Coronary artery (tissue), 2 donors: ENCODE measurements at regions not wholly inside any gene's neighbourhood (a gene's known extent, or its start where the extent isn't known, plus 50 kb on each side); places are given as distances from the start of the nearest gene placed in this dataset.

Experiments
- DNase-seq: peaks from one replicate; pipeline ENCODE4 v3.0.0-alpha.2; 2017; ENCODE audit warnings: low spot score
- H3K27ac ChIP-seq, 2 donors: fragments of 200-600 bp; sonication (generic); one replicate each; pipeline ENCODE4 v1.5.1; 2016 to 2019
- H3K4me3 ChIP-seq: fragments of 200-600 bp; sonication (generic); 2 replicates; pipeline ENCODE4 v1.5.1; 2016; ENCODE audit warnings: mild to moderate bottlenecking, moderate library complexity
- TF ChIP-seq, protein P1 (sequence below): fragments of 200-600 bp; sonication (generic); IDR thresholded peaks from one replicate; pipeline ENCODE4 v1.5.1; 2019; ENCODE audit warnings: antibody characterized with exemption

- DNase-seq: no peak
- TF ChIP-seq, protein P1, sequence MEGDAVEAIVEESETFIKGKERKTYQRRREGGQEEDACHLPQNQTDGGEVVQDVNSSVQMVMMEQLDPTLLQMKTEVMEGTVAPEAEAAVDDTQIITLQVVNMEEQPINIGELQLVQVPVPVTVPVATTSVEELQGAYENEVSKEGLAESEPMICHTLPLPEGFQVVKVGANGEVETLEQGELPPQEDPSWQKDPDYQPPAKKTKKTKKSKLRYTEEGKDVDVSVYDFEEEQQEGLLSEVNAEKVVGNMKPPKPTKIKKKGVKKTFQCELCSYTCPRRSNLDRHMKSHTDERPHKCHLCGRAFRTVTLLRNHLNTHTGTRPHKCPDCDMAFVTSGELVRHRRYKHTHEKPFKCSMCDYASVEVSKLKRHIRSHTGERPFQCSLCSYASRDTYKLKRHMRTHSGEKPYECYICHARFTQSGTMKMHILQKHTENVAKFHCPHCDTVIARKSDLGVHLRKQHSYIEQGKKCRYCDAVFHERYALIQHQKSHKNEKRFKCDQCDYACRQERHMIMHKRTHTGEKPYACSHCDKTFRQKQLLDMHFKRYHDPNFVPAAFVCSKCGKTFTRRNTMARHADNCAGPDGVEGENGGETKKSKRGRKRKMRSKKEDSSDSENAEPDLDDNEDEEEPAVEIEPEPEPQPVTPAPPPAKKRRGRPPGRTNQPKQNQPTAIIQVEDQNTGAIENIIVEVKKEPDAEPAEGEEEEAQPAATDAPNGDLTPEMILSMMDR: no peak
- H3K4me3 ChIP-seq: no peak overlapping the region
- no peak overlapping the region for H3K27ac ChIP-seq
These were observed 138.2 kb upstream of the RFX3 start for GRCh38 chr9:3664044-3664443.

GRCh38 chr9:3662671-3663070 lies 136.9 kb upstream of the RFX3 start:
- TF ChIP-seq, protein P1: no peak
- Histone ChIP-seq H3K4me3 (no peak overlapping the region), H3K27ac (no peak overlapping the region)
- DNase-seq: no peak

DNA sequence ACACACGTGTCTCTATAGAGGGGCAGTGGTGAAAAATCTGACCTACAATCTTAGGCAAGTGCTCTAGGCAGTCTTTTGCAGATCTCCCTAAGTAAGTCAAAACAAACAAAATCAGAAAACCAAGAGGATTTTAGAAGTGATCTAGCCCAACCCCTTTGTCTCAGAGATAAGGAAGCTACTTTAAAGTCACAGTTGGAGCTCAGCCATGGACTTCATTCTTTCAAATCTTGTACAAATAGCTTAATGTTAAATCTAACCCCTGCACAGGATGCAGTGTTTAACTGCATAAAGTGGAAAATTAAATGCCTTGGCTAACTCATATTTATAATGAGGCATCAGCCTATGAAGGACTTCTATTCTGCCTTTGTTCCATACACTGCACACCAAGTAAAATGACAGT lies 135.1 kb upstream of the RFX3 start:
- no peak for DNase-seq
- Histone ChIP-seq H3K27ac (no peak overlapping the region), H3K4me3 (no peak overlapping the region)
- TF ChIP-seq, protein P1: no peak

DNA sequence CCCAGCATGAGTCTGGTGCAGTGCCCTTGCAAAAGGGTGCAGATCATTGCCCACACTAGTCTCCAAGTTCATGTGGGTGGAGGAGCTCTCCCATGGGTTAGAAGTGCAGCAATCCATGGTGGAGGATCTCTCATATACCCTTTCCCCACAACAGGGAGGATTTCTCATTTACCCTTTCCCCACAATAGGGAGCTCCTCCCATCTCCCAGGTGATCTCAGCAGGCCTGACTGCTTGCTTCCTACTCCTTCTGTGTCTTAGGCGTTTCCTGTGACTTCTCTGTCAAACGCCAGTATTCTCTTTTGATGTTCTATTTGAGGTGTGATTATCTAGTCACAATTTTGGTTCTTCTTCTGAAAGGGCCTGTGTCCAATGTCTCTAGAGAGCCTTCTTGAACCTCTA lies 133.8 kb upstream of the RFX3 start:
- no peak for DNase-seq
- H3K4me3 ChIP-seq: no peak overlapping the region
- no peak overlapping the region for H3K27ac ChIP-seq
- TF ChIP-seq, protein P1: no peak

DNA sequence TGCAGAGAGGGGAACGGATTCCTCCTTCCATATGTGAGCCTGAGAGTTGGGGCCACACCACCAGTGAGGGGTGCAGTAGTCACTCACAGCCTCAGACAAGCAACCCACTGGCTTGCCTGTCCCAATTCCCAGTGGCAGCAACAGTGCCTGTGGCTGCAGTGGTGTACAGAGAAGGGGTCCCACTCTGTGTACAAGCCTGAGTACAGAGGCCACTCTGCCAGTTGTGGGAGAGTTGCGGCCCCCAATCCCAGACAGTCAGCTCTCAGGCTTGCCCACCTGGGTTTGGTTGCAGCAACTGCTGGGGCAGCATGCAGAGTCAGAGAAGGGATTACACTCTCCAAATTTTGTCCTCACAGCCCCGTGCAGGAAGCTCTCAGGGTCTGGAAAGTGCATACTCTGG lies 133.2 kb upstream of the RFX3 start:
- no peak overlapping the region for H3K27ac ChIP-seq
- no peak overlapping the region for H3K4me3 ChIP-seq
- TF ChIP-seq, protein P1: no peak
- DNase-seq: peak; percentile 59

DNA sequence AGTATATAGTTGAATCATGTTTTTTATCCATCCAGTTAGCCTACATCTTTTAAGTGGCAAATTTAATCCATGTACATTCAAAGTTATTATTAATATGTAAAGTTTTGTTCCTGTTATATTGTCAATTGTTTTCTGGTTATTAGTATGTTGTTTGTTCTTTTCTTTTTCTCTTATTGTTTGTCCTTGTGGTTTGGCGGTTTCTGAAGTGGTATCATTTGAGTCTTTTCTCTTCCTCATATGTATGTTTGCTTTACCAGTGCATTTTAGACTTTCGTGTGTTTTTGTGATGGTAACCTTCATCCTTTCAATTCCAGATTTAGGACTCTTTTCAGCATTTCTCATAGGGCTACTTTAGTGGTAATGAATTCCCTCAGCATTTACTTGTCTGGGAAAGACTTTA lies 130.4 kb upstream of the RFX3 start:
- Histone ChIP-seq H3K27ac (no peak overlapping the region), H3K4me3 (no peak overlapping the region)
- no peak for DNase-seq
- TF ChIP-seq, protein P1: no peak

- TF ChIP-seq, protein P1: no peak
- H3K27ac ChIP-seq: no peak overlapping the region
- H3K4me3 ChIP-seq: no peak overlapping the region
- no peak for DNase-seq
These were observed 125.3 kb upstream of the RFX3 start for GRCh38 chr9:3650994-3651622.
